ENCODE measurements at regions not wholly inside any gene's neighbourhood (a gene's known extent, or its start where the extent isn't known, plus 50 kb on each side); places are given as distances from the start of the nearest gene placed in this dataset.
A peak's percentile ranks its signal among the peaks of the same experiment; 100 is the strongest.

GRCh38 chr1:222357252-222357651, 190.7 kb downstream of the HHIPL2 start:
- H3K36me3 Mint-ChIP-seq, result peaks cover 6% of the 10 kb centered on the region; the same call in 1 of the 2 replicates
- CTCF ChIA-PET, result no interaction called here
- POLR2A ChIA-PET, result no interaction called here
- DNase-seq (ENCODE audit: low spot score), result peak; percentile 15
- ATAC-seq, result peak; percentile 86
- TF ChIP-seq MYBL2 (CRISPR knock-in tag; IDR thresholded peaks at IDR 0.05), result no peak
- no peak for TF ChIP-seq TCF7 (CRISPR knock-in tag; IDR thresholded peaks at IDR 0.05; ENCODE audit: low read depth)
- no peak for TF ChIP-seq PRRX2 (CRISPR knock-in tag; IDR thresholded peaks at IDR 0.05)
- TF ChIP-seq TP53 (CRISPR knock-in tag; IDR thresholded peaks at IDR 0.05), result no peak
- TF ChIP-seq, protein P1, sequence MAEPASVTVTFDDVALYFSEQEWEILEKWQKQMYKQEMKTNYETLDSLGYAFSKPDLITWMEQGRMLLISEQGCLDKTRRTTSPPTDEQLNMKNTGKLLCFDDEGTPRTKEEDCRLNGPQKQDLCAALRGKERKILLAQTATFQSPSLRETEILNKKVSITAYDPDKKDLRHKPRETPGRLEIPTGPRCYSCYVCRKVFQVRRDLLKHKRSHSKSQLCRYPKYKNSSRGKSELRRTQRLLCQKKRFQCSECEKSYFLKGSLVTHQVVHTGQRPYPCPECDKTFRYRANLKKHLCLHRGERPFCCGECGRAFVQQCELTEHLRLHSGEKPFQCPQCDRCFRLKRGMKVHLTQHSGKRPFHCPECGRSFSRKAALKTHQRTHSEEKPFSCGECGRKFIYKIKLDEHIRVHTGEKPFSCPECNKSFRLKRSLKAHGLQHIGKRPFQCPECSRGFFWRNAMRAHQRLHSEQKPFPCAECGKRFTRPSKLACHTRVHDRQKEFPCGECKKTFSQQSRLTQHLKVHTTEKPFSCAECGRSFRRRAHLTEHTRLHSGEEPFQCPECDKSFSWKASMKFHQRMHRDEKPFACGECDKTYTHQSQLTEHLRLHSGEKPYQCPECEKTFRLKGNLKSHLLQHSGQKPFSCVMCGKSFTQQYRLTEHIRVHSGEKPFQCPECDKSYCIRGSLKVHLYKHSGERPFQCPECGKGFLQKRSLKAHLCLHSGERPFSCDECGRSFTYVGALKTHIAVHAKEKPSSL (CRISPR knock-in tag; conservative IDR thresholded peaks at IDR 0.05), result no peak
- TF ChIP-seq CREM (CRISPR knock-in tag; IDR thresholded peaks at IDR 0.05), result no peak
- no peak for TF ChIP-seq SMAD3 (CRISPR knock-in tag; IDR thresholded peaks at IDR 0.05; ENCODE audit: borderline replicate concordance)
- TF ChIP-seq FOXK1 (CRISPR knock-in tag; IDR thresholded peaks at IDR 0.05), result no peak
- TF ChIP-seq, protein P2, sequence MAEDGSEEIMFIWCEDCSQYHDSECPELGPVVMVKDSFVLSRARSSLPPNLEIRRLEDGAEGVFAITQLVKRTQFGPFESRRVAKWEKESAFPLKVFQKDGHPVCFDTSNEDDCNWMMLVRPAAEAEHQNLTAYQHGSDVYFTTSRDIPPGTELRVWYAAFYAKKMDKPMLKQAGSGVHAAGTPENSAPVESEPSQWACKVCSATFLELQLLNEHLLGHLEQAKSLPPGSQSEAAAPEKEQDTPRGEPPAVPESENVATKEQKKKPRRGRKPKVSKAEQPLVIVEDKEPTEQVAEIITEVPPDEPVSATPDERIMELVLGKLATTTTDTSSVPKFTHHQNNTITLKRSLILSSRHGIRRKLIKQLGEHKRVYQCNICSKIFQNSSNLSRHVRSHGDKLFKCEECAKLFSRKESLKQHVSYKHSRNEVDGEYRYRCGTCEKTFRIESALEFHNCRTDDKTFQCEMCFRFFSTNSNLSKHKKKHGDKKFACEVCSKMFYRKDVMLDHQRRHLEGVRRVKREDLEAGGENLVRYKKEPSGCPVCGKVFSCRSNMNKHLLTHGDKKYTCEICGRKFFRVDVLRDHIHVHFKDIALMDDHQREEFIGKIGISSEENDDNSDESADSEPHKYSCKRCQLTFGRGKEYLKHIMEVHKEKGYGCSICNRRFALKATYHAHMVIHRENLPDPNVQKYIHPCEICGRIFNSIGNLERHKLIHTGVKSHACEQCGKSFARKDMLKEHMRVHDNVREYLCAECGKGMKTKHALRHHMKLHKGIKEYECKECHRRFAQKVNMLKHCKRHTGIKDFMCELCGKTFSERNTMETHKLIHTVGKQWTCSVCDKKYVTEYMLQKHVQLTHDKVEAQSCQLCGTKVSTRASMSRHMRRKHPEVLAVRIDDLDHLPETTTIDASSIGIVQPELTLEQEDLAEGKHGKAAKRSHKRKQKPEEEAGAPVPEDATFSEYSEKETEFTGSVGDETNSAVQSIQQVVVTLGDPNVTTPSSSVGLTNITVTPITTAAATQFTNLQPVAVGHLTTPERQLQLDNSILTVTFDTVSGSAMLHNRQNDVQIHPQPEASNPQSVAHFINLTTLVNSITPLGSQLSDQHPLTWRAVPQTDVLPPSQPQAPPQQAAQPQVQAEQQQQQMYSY (CRISPR knock-in tag; IDR thresholded peaks at IDR 0.05), result no peak
- TF ChIP-seq, protein P3, sequence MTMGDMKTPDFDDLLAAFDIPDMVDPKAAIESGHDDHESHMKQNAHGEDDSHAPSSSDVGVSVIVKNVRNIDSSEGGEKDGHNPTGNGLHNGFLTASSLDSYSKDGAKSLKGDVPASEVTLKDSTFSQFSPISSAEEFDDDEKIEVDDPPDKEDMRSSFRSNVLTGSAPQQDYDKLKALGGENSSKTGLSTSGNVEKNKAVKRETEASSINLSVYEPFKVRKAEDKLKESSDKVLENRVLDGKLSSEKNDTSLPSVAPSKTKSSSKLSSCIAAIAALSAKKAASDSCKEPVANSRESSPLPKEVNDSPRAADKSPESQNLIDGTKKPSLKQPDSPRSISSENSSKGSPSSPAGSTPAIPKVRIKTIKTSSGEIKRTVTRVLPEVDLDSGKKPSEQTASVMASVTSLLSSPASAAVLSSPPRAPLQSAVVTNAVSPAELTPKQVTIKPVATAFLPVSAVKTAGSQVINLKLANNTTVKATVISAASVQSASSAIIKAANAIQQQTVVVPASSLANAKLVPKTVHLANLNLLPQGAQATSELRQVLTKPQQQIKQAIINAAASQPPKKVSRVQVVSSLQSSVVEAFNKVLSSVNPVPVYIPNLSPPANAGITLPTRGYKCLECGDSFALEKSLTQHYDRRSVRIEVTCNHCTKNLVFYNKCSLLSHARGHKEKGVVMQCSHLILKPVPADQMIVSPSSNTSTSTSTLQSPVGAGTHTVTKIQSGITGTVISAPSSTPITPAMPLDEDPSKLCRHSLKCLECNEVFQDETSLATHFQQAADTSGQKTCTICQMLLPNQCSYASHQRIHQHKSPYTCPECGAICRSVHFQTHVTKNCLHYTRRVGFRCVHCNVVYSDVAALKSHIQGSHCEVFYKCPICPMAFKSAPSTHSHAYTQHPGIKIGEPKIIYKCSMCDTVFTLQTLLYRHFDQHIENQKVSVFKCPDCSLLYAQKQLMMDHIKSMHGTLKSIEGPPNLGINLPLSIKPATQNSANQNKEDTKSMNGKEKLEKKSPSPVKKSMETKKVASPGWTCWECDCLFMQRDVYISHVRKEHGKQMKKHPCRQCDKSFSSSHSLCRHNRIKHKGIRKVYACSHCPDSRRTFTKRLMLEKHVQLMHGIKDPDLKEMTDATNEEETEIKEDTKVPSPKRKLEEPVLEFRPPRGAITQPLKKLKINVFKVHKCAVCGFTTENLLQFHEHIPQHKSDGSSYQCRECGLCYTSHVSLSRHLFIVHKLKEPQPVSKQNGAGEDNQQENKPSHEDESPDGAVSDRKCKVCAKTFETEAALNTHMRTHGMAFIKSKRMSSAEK (CRISPR knock-in tag; IDR thresholded peaks at IDR 0.05; ENCODE audit: borderline replicate concordance), result no peak
- TF ChIP-seq ESRRA (CRISPR knock-in tag; IDR thresholded peaks at IDR 0.05; ENCODE audit: borderline replicate concordance), result no peak
- no peak overlapping the region for H3K27ac Mint-ChIP-seq
- peaks cover 5% of the 10 kb centered on the region for H3K4me1 Mint-ChIP-seq
- no peak overlapping the region for H3K4me3 Mint-ChIP-seq
- no peaks in the 10 kb centered on the region for H3K27me3 Mint-ChIP-seq (ENCODE audit: low read depth)
- peaks cover 19% of the 10 kb centered on the region for H3K9me3 Mint-ChIP-seq

DNA sequence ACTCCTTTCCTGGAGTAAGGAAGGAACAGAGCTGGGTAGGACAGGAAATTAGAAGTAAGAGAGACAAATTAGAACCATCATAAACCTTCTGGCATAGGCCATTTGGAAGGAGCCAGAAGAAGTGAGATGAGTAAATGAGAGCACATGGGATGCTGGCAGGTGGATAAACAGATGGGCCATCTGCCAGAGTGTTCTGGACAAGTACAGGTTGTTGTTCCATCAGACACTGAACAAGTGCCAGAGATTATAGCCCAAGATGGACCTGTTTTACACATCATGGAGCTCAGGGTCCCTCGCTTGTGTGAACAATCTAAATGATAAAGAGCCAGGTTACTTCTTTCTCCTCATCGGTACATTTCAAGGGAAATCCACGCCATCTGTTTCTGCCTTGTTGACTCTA, 200.3 kb downstream of the HHIPL2 start:
- TF ChIP-seq FOXP1 (CRISPR knock-in tag; IDR thresholded peaks at IDR 0.05; ENCODE audit: borderline replicate concordance), result no peak
- TF ChIP-seq, protein P4, sequence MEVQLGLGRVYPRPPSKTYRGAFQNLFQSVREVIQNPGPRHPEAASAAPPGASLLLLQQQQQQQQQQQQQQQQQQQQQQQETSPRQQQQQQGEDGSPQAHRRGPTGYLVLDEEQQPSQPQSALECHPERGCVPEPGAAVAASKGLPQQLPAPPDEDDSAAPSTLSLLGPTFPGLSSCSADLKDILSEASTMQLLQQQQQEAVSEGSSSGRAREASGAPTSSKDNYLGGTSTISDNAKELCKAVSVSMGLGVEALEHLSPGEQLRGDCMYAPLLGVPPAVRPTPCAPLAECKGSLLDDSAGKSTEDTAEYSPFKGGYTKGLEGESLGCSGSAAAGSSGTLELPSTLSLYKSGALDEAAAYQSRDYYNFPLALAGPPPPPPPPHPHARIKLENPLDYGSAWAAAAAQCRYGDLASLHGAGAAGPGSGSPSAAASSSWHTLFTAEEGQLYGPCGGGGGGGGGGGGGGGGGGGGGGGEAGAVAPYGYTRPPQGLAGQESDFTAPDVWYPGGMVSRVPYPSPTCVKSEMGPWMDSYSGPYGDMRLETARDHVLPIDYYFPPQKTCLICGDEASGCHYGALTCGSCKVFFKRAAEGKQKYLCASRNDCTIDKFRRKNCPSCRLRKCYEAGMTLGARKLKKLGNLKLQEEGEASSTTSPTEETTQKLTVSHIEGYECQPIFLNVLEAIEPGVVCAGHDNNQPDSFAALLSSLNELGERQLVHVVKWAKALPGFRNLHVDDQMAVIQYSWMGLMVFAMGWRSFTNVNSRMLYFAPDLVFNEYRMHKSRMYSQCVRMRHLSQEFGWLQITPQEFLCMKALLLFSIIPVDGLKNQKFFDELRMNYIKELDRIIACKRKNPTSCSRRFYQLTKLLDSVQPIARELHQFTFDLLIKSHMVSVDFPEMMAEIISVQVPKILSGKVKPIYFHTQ (CRISPR knock-in tag; IDR thresholded peaks at IDR 0.05), result no peak
- TF ChIP-seq, protein P2 (CRISPR knock-in tag; IDR thresholded peaks at IDR 0.05), result no peak
- ATAC-seq, result no peak
- Mint-ChIP-seq H3K27ac (no peak overlapping the region), H3K4me1 (no peaks in the 10 kb centered on the region), H3K4me3 (no peak overlapping the region), H3K27me3 (ENCODE audit: low read depth) (no peaks in the 10 kb centered on the region), H3K9me3 (no peaks in the 10 kb centered on the region), H3K36me3 (no peaks in the 10 kb centered on the region)
- ChIA-PET CTCF (no interaction called here), POLR2A (no interaction called here)
- DNase-seq (ENCODE audit: low spot score), result no peak

All from WTC11 (cell line).